Psoas muscle (tissue), 7 donors: ENCODE measurements at regions not wholly inside any gene's neighbourhood (a gene's known extent, or its start where the extent isn't known, plus 50 kb on each side); places are given as distances from the start of the nearest gene placed in this dataset.

Experiments
- ATAC-seq, 4 donors: fragments of 200-7000 bp; cut with Tn5 transposase; one replicate each; pipeline ENCODE4 v1.9.1; 2020; ENCODE audit warnings: moderate library complexity in 3 of 4, mild to moderate bottlenecking in 2 of 4
- DNase-seq, 2 donors: peaks; one replicate each; pipeline ENCODE4 v3.0.0-alpha.2; 2020
- H3K27ac ChIP-seq: fragments of 200-600 bp; one replicate; pipeline ENCODE4 v1.8.0; 2022
- H3K27me3 ChIP-seq, 3 donors: fragments of 200-600 bp in 1 of 3; one replicate each; pipeline versions ENCODE4 v1.6.1 to v1.8.0; 2013 to 2022; ENCODE audit warnings: low read length in 2 of 3, mild to moderate bottlenecking in 2 of 3, moderate library complexity in 1 of 3; ENCODE audit not compliant: insufficient read depth in 3 of 3
- H3K36me3 ChIP-seq, 2 donors: fragments of 200-600 bp in 1 of 2; one replicate each; pipeline versions ENCODE4 v1.6.1 to v1.8.0; 2013 to 2022; ENCODE audit warnings: low read depth in 1 of 2, mild to moderate bottlenecking in 1 of 2, moderate library complexity in 1 of 2; ENCODE audit not compliant: insufficient read depth in 1 of 2
- H3K4me1 ChIP-seq: fragments of 200-600 bp; one replicate; pipeline ENCODE4 v1.8.0; 2022
- H3K4me3 ChIP-seq: fragments of 200-600 bp; one replicate; pipeline ENCODE4 v1.8.0; 2022; ENCODE audit warnings: mild to moderate bottlenecking
- H3K9me3 ChIP-seq: fragments of 200-600 bp; one replicate; pipeline ENCODE4 v1.8.0; 2022
- CTCF ChIP-seq: fragments of 200-600 bp; IDR thresholded peaks from one replicate; pipeline ENCODE4 v1.8.0; 2022; ENCODE audit warnings: antibody characterized with exemption
- WGBS, 3 donors: extraction: QIAGEN DNeasy Blood & Tissue Kit; methylation state at CpG; one replicate each; pipeline versions ENCODE4 v1.1.6 to v1.1.7; 2013; 5-methylcytosine and 5-hydroxymethylcytosine counted together
- intact Hi-C, 2 donors: fragments of 100-400 bp; cut with DNase I; formaldehyde crosslinking; loops; one replicate each; pipeline versions ENCODE4 v1.11.0 to v1.14.2; 2022
- donor health status: healthy with polysubstance abuse.
- donor health status: DM: no; HTN: no; CAD: no; lungs with moderate emphysema.
- donor health status: Bipolar disorder and iron deficiency.
- donor health status: healthy.
- donor health status: DM: yes; HTN: yes; CAD: no.
- donor health status: DM: no; HTN: no; CAD: no.
- donor health status: DM: yes; HTN: yes; CAD: no.

GRCh38 chr10:63027531-63027930, 105.6 kb upstream of the NRBF2 start:
- Histone ChIP-seq H3K4me1 (no peaks in the 10 kb centered on the region), H3K4me3 (no peak overlapping the region), H3K36me3 (no peaks in the 10 kb centered on the region), H3K27ac (no peak overlapping the region), H3K9me3 (no peaks in the 10 kb centered on the region), H3K27me3 (no peaks in the 10 kb centered on the region)
- TF ChIP-seq CTCF: no peak
- no peak for DNase-seq
- ATAC-seq: no peak
- WGBS, 3 donors: 75 to 79% (median 76%) methylated on average over 6 of the region's 6 CpGs
- intact Hi-C loops: no loop called here

GRCh38 chr10:63021225-63021624, 111.9 kb upstream of the NRBF2 start:
- Histone ChIP-seq H3K27me3 (no peaks in the 10 kb centered on the region), H3K9me3 (no peaks in the 10 kb centered on the region), H3K4me1 (no peaks in the 10 kb centered on the region), H3K4me3 (no peak overlapping the region), H3K27ac (no peak overlapping the region), H3K36me3 (no peaks in the 10 kb centered on the region)
- 64 to 76% (median 69%) methylated on average over 1 of the region's 1 CpG for WGBS, 3 donors
- intact Hi-C loops: no loop called here
- TF ChIP-seq CTCF: no peak
- ATAC-seq (no peak), DNase-seq (no peak)

GRCh38 chr10:63013755-63014154, 119.4 kb upstream of the NRBF2 start:
- Histone ChIP-seq H3K4me3 (no peak overlapping the region), H3K27me3 (no peaks in the 10 kb centered on the region), H3K9me3 (no peaks in the 10 kb centered on the region), H3K27ac (no peak overlapping the region), H3K36me3 (no peaks in the 10 kb centered on the region), H3K4me1 (no peaks in the 10 kb centered on the region)
- 44 to 95% (median 87%) methylated on average over 1 of the region's 1 CpG for WGBS, 3 donors
- no peak for DNase-seq
- TF ChIP-seq CTCF: no peak
- intact Hi-C loops: no loop called here
- no peak for ATAC-seq

- Histone ChIP-seq H3K27me3 (no peaks in the 10 kb centered on the region), H3K36me3 (no peaks in the 10 kb centered on the region), H3K27ac (no peak overlapping the region), H3K9me3 (no peaks in the 10 kb centered on the region), H3K4me1 (no peaks in the 10 kb centered on the region), H3K4me3 (no peak overlapping the region)
- TF ChIP-seq CTCF: no peak
- DNase-seq (no peak), ATAC-seq (no peak)
- intact Hi-C loops: no loop called here
Observed at GRCh38 chr10:63012623-63013022, 120.5 kb upstream of the NRBF2 start.

GRCh38 chr10:63010203-63010602, 122.9 kb upstream of the NRBF2 start:
- DNase-seq (no peak), ATAC-seq (no peak)
- 61 to 81% (median 63%) methylated on average over 1 of the region's 1 CpG for WGBS, 3 donors
- H3K4me1 ChIP-seq: no peaks in the 10 kb centered on the region
- H3K36me3 ChIP-seq: no peaks in the 10 kb centered on the region
- H3K27ac ChIP-seq: no peak overlapping the region
- H3K9me3 ChIP-seq: no peaks in the 10 kb centered on the region
- intact Hi-C loops: no loop called here
- no peak for TF ChIP-seq CTCF
- no peaks in the 10 kb centered on the region for H3K27me3 ChIP-seq
- no peak overlapping the region for H3K4me3 ChIP-seq
